Testis (tissue), 2 donors: ENCODE measurements at regions not wholly inside any gene's neighbourhood (a gene's known extent, or its start where the extent isn't known, plus 50 kb on each side); places are given as distances from the start of the nearest gene placed in this dataset.

Experiments
- CTCF ChIP-seq, 3 experiments: fragments of 450-650 bp in 2 of 3; fragments of 200-600 bp in 1 of 3; sonication (generic) in 1 of 3; IDR thresholded peaks; one replicate each; pipeline ENCODE4 v1.5.1; 2016 to 2019; ENCODE audit warnings: antibody characterized with exemption in 3 of 3, mild to moderate bottlenecking in 2 of 3, moderate library complexity in 1 of 3
- POLR2A ChIP-seq: fragments of 450-650 bp; IDR thresholded peaks from one replicate; pipeline ENCODE4 v1.6.1; 2017; ENCODE audit warnings: antibody characterized with exemption, mild to moderate bottlenecking, moderate library complexity

- TF ChIP-seq CTCF (IDR thresholded peaks at IDR 0.05), result no peak
- no peak for TF ChIP-seq POLR2A
Observed at GRCh38 chr18:60982329-60982695, 350.9 kb upstream of the CDH20 start.
